Fibroblast of mammary gland (primary cell): ENCODE measurements at regions not wholly inside any gene's neighbourhood (a gene's known extent, or its start where the extent isn't known, plus 50 kb on each side); places are given as distances from the start of the nearest gene placed in this dataset.

ENCODE experiments used
- DNase-seq: peaks from one replicate; pipeline ENCODE4 v3.0.0-alpha.2; 2010; ENCODE audit warnings: low read depth
- H3K4me3 ChIP-seq: 2 replicates; pipeline ENCODE4 v1.5.1; 2011; ENCODE audit warnings: low read depth, mild to moderate bottlenecking, low read length, moderate library complexity; ENCODE audit not compliant: control insufficient read depth
- CTCF ChIP-seq: conservative IDR thresholded peaks from 2 replicates; pipeline ENCODE4 v1.5.1; 2011; ENCODE audit warnings: low read depth, low read length, inconsistent platforms; ENCODE audit not compliant: control insufficient read depth, insufficient read depth

DNA sequence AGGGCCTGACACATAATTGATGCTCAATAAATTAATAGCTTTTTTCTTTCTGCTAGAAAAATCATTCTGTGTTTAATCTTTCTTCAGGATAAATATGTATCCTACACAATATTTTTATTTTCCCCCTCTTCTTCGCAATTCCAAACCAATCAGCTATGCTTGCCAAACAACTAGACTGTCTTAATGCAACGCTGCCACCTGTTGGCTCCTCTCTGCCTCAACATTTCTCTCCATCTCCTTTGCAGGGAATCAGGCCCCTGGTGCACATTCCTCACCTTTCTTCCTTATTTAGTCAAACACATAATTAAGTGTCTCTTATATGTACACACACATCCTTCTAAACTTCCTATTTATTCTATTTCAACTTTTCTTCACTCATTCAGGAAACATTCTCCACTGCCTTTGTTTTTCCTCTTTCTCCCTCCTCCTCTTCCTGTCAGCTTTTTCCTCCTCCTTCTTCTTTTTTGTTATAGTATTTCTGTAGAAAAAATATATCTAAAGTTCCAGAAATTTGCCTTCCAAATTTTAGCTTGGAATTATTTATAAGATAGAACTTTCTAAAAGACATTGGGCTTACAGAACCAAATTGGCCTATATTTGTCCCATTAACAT is 406.0 kb downstream of the PRKD1 start:
- TF ChIP-seq CTCF = peak; percentile 69
- peak; percentile 40 for DNase-seq

More for the DNA sequence above, 406.0 kb downstream of the PRKD1 start:
- H3K4me3 ChIP-seq = no peak overlapping the region
